OCI-M1 (cell line): ENCODE measurements at regions not wholly inside any gene's neighbourhood (a gene's known extent, or its start where the extent isn't known, plus 50 kb on each side); places are given as distances from the start of the nearest gene placed in this dataset.
"Not testable (repeated sequence)": the region's sequence is repeated elsewhere in the genome, so short reads cannot be mapped to it uniquely, and the experiment has no call there.

Experiments used
- DNase-seq: peaks from one replicate; lab custom pipeline; 2025; lab: John Stamatoyannopoulos, UW

DNA sequence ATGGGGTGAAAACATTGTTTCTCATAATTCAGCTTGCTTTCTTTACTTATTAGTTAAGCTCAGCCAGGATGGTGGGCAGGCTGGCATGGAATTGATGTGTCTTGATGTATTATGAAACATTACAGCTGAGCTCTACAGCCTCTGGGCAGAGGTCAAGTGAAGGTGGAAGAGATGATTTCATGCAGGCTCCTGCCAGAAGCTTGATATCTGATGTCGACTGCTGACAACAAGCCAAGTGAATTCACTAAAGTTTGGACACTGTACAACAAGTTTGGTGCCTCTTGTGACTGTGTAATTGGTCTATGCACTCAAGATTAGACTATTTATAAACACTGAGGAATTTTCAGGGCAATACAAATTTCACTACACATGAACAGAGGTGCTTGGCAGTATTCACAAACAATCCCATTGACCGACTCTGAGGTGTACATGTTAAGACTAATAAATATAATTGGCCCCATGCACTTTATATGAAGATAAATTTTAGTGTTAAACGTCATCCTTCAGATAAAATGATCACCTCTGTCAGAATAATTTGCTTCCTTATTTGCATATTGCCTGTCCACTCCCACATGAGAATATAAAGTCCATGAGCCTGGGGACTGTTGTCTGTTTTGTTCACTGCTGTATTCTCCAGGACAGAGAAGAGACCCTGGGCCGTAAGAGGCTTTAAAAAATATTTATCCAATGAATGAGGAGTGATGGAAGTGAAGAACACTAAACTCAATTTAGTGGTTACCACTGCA, 612.2 kb downstream of the IQCM start:
- DNase-seq: peak; percentile 62

DNA sequence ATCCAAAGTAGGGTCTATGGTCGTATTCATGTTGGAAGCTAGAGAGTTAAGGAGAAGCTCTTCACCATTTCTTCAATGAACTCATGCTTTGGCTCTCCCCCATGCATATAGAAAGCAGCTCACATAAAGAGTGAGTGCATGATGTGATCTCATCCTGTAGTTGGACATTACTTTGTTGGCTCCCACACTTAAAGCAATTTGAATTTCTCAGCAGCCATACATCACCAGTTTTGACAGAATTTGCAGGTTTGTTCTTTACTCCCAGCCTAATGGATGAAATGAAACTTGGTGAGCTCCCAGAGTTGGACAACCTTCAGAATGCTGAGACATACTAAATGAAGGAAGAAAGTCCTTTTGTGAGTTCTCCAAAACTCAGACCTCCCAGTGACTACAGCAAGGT, 613.5 kb downstream of the IQCM start:
- no peak for DNase-seq

DNA sequence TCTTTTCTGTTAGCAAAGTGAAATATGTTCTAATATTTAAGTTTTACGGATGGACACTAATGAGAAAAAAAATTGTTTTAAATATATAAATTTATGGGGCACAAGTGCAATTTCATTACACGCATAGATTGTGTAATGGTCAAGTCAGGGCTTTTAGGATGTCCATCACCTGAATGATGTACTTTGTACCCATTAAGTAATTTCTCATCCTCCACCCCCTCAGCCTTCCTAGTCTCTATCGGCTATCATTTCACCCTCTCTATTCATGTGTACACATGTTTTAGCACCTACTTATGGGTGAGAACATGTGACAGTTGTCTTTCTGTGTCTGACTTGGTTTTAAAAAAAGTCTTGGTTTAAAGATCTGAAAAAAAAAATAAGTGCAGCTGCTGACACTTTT, 616.0 kb downstream of the IQCM start:
- no peak for DNase-seq

DNA sequence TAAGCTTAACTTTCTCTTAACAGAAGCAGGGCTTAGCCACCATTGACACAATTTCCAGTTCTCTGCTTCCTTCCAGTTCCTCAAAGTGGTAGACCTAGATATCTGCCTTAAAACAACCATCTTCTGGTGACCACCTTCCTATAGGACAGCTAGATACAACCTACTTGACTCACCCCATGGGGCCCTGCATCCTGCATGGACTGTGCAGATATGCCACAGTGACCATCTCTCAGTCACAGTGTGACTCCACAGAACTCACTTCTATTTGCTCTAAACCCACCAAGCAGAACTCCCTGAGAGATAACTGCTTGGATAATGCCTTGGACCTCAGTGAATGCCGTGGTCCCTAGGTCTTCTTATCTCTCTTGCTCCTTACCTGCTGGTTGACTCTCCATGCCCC, 621.6 kb downstream of the IQCM start:
- peak; percentile 83 for DNase-seq

DNA sequence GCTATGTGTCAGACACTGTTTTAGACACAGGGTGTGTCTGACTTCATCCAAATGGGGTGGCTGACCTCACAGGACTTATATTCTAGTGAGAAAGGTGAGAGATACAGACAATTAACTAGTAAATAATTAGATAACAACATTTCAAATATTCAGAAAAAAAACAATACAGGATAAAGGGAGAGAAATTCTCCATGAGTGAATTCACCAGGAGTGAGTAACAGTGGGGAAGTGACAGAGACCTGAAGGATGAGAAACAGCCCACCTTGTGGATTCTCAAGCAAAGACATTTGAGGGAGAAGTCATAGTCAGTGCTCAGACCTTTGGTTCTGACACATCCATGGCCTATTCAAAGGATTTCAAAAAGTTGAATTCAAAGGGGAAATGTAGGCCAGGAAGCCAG, 627.9 kb downstream of the IQCM start:
- no peak for DNase-seq

DNA sequence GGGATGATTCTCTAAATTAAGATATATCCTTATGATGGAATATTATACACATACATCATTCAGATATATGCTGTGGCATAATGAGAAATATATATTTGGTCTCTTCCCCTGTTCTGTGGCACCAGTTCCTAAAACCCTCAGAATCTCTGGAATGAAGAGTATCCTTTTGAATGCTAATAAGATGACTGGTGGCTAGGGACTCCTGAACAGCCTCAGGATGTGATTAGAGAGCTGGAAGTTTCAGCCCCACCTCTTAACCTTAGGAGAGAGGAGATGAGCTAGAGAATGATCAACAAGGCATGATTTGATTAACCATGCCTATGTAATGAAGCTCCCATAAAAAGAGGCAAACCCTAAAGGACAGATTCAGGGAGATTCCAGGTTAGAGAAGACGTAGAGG, 632.0 kb downstream of the IQCM start:
- DNase-seq: no peak

DNA sequence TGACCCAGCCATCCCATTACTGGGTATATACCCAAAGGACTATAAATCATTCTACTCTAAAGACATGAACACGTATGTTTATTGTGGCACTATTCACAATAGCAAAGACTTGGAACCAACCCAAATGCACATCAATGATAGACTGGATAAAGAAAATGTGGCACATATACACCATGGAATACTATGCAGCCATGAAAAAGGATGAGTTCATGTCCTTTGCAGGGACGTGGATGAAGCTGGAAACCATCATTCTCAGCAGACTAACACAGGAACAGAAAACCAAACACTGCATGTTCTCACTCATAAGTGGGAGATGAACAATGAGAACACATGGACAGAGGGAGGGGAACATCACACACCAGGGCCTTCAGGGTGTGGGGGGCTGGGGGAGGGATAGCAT, 634.2 kb downstream of the IQCM start:
- DNase-seq: not testable (repeated sequence)

DNA sequence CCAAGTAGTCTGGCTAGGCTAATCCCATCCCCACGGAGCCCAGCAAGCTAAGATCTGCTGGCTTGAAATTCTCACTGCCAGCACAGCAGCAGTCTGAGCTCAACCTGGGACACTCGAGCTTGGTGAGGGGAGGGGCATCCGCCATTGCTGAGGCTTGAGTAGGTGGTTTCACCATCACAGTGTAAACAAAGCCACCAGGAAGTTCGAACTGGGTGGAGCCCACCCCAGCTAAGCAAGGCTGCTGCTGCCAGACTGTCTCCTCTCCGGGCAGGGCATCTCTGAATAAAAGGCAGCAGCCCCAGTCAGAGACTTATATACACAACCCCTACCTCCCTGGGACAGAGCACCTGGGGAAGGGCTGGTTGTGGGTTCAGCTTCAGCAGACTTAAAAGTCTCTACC, 639.6 kb downstream of the IQCM start:
- no peak for DNase-seq

DNA sequence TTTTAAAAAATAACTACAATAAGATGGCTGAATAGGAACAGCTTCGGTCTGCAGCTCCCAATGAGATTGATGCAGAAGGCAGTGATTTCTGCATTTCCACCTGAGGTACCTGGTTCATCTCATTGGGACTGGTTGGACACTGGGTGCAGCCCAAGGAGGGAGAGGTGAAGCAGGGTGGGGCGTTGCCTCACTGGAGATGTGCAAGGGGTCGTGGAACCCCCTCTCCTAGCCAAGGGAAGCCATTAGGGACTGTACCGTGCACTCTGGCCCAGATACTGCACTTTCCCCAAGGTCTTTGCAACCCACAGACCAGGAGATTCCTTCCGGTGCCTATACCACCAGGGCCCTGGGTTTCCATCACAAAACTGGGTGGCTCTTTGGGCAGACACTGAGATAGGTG, 640.1 kb downstream of the IQCM start:
- no peak for DNase-seq

DNA sequence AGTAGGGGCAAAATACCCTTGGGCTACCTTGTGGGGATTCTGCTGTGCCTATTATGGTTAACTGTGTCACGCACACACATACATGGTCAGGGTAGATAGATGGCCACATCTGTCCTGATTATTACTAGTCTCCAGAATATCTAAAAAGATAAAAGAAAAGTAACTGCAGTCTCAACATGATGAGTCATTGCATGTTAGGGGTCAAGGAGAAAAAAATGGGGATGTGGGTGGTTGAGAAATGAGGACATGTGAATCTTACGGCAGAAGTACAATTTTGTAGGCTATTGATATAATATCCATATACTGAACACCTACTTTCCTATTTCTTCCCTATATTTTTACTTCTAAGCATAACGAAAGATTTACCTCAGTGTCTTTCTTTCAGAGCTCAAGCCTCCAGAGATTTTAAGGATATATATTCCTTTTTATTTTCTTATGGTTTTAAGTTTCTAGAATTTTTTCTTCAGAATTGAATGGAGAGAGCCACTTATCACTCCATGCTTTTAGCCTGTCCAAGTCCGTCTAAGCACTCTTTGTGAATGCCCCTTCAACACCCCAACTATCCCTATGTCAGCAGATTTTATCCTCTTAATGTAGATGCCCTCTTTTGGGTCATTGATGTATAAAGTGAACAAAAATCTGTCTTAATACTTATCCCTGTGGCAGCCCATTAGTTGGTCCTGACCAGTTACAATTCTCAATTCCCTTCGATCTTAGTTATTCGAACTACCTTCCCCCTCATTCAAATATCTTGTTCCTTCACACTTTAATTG, 642.2 kb downstream of the IQCM start:
- DNase-seq: peak; percentile 96

DNA sequence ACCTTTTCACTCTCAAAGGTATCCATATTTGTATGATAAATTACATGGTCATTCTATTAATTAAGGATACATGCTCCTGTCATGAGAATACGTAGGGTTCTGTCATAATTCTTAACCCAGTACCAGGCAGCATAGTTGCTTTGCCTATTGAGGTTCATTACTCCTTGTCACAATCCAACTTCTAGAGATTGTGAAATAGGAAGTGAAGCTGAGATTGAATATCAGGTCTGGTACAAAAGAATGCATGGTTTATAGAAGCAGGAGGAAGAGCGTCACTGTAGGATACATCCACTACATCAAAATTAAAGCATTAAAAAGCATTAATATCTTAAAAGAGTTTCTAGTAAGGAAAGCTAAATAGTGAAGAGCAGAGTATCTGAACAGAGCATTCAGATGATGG, 647.0 kb downstream of the IQCM start:
- DNase-seq: no peak

DNA sequence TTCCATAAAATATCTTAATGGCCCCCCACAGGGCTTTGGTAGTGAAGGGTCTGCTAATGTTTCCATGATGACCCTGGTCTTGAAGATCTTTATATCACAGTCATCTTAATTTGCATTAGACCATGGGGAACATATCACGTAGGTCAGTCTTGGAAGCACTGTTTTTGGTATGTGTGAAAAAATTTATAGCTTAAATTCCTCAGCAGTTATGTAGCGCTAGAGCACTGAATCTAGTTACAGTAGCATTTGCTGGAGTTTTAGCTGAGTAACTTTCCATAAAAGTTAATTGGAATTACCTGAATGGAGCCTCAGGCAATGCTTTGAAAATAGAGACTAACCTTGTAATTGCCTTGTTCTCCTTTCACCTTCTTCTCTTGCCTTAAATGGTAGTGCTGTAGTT, 648.8 kb downstream of the IQCM start:
- no peak for DNase-seq

DNA sequence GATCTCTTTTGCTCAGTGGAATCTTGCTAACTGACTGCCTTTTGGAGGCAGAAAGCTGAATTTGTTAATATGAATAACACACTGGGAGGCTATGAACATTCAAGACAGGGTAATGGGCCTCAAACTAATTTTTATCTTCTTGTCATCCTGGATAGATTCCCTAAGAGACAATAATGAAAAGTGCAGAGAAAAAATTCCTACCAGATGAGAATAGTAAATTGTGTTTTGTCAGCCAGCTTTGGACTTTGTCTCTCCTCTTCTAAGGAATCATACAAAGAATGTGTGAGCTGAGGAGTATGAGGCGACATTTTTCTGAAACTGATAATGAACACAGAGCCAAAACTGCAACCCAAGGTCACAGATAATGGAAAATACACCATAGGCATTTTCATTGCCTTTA, 649.3 kb downstream of the IQCM start:
- DNase-seq: no peak

DNA sequence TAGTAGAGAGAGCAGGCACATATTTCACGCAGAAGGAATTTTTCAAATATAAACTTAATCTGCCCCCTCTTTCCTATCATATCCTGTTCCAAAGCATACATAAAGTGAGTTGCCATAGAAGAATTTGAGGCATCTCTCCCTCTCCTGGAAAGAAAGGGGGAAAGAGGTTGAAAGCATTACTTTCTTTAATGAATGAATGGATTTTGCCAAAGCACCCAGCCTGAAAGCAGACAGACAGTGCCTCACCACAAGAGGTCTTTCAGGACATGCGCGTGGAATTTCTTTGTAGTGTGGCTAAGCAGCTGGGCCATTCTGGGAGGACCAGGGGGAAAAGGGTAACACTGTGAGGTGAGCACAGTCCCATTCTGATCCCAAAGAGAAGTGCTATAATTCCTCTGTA, 651.4 kb downstream of the IQCM start:
- no peak for DNase-seq

DNA sequence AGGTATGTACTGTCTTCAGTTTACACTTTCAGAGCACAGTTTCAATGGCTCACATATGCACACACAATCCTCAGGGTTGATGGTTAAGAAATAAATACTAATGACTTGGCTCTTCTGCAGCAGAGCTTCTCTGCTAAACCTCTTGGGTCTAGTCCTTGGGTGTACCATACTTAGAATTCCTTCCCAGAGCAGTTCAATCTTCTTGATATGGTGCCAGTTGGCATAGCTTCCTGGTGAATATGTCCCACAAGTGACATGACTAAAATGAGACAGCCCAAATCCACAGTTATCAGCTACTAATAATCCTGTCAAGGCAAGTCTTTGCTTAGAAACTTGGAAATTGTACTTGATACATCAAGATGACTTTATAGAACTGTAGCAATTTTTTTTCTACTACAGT, 654.4 kb downstream of the IQCM start:
- DNase-seq: no peak

DNA sequence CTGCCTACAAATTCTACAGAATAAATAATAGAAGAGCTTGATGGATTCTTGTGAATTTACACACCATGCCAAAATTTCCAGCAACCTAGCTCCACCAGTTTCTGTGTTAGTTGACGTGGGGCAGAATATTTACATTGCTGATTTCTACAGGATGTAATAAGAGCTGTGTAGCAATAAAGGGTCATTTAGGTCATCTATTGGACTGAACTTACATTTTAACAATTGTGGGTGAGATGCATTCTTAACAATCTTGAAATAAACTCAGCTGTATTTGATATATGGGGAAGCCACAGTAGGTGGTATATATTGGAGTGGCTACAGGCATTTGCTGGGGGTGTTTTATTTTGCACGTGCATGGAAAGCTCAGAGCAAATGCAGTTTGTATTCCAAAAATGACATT, 655.3 kb downstream of the IQCM start:
- DNase-seq: no peak

DNA sequence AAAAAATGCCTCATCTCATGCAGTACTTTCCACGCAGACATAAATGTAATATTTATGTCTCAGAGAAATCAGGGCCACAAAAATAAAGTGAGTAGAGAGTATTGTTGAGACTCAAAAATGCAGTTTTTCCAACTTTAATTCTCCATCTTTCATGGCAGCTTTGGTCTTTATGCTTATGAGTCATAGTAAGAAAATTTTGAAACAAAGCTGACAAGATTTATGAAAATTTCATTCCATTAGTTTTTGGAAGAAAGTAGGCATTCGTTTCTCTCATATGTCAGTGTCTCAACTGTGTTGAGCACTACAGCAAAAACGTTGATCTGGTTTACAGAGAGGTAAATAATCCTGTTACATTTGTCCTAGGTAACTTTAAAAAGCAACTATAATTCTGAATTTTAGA, 656.8 kb downstream of the IQCM start:
- no peak for DNase-seq

DNA sequence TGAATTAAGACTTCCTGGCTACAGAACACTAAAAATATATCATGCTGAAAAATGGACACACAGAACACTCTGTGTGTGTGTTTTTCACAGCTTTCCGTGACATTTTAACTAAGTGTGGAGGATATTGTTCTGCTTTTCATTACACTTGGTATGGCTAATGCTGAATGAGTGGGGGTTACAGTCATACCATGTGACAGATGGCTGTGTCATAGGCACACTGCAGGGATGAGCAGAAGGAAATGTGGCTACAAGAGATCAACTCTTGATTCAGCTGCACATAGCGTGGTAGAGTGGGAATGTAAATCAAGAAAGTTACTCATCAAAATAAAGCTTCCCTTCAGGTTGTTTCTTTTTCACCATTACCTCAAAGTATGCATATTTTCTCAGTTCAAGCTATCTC, 669.8 kb downstream of the IQCM start:
- DNase-seq: peak; percentile 65

DNA sequence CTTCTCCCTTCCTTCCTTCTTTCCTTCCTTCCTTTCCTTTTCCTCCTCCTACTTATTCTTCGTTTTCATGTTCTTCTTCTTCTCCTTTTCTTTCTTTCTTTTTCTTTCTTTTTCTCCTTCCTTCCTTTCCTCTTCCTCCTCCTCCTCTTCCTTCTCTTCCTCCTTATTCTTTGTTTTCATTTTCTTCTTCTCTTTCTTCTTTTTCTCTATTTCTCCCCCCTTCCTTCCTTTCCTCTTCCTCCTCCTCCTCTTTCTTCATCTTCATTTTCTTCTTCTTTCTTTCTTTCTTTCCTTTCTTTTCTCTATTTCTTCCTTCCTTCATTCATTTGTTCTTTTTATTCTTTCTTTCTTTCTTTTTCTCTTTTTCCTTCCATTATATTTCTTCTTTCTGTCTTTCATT, 671.6 kb downstream of the IQCM start:
- DNase-seq: no peak

DNA sequence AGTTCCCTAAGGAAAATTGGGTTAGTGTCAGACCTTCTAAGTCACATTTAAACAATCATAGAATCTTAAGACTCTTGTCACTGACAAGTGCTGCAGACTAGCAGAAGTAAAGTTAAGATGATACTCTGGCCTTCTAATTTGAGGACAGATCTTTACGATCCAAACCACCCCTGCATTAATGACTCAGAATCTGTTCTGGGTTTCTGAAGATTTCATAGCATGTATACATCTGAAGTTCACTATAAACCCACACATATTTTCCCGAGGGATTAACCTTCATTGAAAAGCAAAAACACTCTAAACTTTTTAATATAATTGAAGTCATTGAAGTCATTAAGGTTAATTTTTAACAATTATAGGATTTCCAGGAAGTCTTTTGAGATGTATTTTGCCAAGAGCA, 674.3 kb downstream of the IQCM start:
- peak; percentile 49 for DNase-seq

DNA sequence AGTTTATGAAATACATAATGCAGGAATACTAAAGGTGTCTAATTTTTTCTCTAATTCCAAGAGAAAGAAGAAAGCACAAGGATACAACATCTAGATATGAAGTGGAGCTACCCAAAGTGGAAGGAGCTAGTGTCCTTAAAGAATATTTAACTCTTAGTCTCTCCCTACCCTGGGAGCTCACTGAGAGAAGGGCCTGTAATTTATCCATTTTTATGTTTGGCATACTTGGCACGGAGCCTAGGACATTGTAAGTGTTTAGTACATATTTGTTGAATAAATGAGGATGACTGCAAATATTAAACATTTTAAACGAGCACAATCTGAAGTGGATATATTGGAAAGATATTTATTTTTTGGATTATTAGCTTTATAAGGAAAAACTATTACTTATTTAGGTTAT, 674.8 kb downstream of the IQCM start:
- DNase-seq: no peak

DNA sequence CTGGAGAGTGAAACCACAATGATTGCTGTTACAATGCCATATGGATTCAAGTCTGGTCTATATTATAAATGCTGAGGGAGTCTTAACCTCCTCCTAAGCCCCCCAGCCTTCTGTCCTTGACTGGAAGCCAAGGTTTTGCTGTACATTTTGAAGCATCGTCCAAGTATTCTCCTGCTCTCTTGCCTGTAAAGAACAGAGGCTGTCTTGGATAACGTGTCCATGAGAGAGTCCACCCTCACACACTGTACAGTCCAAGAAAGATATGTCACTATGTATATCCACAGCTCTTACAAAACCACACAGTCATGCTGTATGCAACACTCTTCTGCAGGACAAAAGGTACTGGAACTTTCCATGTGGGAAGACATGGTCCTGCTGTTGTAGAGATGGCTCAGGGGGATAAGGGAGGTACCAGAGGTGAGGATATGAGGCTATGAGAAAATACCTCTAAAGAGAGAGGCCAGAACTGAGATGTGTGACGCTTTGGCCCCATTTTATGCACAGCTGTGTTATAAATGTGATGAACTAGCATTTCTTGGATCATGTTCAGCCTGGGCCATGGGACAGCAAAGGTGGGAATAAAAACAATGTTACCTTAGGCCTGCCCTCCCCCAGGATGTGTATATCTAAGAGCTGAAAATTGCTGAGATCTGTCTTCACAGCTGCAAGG, 678.6 kb downstream of the IQCM start:
- DNase-seq: peak; percentile 79

DNA sequence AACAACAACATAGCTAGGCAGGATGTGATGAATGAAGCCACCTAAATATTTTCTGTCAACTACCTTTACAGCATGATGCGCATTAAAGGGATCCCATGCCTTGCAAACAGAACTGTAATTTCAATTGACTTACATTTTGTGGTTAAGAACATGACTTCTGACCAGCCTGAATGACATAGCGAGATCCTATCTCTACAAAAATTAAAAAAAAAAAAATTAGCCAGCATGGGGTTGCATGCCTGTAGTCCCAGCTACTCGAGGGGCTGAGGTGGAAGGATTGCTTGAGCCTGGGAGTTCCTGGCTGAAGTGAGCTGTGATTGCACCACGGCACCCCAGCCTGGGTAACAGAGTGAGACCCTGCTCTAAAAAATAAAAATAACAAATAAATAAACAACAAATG, 680.6 kb downstream of the IQCM start:
- DNase-seq: peak; percentile 93
